GM19025 (cell line): ENCODE measurements at regions not wholly inside any gene's neighbourhood (a gene's known extent, or its start where the extent isn't known, plus 50 kb on each side); places are given as distances from the start of the nearest gene placed in this dataset.
"Not testable (repeated sequence)": the region's sequence is repeated elsewhere in the genome, so short reads cannot be mapped to it uniquely, and the experiment has no call there.

Experiments
- ATAC-seq: cut with Tn5 transposase; IDR thresholded peaks from one replicate; pipeline ENCODE4 v1.9.1; 2021; ENCODE audit warnings: mild to moderate bottlenecking, low read depth, moderate library complexity; ENCODE audit not compliant: unreplicated experiment

DNA sequence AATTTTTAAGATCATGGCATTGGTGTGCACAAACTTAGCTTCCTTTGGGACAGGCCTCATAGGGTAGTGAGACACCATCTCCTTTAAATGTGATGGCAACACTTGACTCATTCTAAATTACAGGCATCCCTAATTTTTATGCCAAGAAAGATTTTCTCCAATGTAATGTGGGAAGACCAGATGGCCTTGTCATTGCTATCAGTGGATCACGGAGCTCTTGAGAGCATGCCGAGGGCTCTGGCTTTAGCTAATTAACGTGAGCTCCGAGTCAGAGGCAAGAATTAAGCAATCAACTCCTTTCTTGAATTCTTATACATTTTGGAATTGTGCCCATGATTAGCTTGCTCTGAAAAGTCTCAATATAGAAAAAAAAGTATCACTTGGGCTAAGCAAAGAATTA is 215.8 kb downstream of the LRRC70 start:
- ATAC-seq = no peak

GRCh38 chr5:62791059-62791458 is 212.4 kb downstream of the LRRC70 start:
- no peak for ATAC-seq

- ATAC-seq = no peak
Observed at GRCh38 chr5:62790348-62790747, 211.7 kb downstream of the LRRC70 start.

DNA sequence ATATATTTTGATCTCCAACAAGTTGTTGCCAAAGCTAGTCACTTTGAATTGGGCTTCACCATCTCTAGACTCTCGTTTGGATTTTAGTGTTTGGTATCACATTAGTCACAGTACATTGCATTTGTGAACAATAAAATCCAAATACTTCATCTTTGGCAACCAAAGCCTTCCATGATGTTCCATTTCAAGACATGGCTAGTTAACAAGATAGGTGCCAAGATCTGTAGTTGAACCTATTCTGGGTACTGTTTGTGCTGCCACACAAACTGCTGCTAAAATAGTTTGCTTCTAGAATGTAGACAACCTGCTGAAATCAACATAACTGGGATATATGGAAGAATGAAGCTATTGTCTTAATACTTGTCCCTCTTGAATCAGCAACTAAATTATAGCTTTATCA is 207.5 kb downstream of the LRRC70 start:
- ATAC-seq = no peak

- no peak for ATAC-seq
Observed at GRCh38 chr5:62785588-62785987, 207.0 kb downstream of the LRRC70 start.

DNA sequence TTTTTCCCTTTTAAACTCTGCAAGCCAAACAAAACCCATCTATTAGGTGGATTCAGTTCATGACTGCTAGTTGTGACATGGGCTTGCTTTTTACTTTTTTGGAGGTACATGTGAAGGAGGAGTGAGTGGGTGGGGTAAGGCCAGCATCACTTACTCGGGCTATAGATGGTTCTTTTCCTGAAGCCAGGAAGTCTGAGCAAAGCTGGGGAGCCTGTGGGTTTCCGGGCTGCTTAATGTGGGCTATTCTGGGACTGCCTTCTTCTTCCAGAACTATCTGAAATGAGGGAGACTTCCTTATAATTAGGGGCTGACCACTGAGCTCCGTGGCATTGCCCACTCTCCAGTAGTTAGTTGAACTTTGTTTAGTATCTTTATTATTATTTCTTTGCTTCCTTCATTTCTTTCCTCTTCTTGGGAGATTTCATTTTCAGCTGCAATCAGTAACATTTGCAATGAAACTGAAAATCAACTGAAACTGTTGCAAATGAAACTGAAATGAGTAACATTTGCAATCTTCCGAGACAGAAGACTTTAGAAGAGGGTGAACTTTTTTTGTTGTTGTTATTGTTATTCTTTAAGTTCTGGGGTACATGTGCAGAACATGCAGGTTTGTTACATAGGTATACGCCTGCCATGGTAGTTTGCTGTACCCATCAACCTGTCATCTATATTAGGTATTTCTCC is 204.9 kb downstream of the LRRC70 start:
- ATAC-seq = no peak

GRCh38 chr5:62780888-62781287 is 202.3 kb downstream of the LRRC70 start:
- ATAC-seq = no peak

DNA sequence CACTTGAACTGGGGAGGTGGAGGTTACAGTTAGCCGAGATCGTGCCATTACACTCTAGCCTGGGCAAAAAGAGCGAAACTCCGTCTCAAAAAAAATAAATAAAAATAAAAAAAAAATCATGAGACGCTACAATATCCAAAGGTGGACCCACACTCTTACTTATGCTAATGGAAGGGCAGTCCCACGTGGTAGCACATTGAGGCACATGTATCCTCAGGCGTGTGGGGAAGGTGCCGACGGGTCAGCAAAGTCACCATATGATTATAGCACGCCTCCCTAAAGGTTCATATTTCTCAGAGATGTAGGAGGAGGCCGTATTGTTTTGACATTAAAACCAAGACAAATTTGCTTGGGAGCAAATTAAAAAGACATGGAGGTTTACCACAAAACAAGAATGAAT is 201.6 kb downstream of the LRRC70 start:
- no peak for ATAC-seq

DNA sequence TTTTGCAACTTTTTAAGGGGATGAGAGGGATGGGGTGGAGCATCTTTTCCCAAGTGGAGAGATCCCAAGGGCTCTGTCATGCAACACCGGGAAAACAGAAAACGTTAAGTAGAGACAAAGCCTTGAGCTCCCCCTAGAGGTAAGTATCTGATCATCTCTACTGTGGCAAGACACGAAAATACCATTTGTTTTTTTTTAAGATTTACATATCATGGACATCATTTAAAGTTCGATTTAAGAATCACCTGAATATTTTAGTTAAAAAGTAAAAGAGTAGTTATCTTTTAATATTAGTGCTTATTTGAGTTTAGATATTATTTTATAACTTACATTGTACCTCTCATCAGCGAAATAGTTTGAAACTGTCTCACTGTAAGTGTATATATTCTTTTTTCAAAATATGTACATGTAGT is 200.4 kb downstream of the LRRC70 start:
- ATAC-seq = no peak

DNA sequence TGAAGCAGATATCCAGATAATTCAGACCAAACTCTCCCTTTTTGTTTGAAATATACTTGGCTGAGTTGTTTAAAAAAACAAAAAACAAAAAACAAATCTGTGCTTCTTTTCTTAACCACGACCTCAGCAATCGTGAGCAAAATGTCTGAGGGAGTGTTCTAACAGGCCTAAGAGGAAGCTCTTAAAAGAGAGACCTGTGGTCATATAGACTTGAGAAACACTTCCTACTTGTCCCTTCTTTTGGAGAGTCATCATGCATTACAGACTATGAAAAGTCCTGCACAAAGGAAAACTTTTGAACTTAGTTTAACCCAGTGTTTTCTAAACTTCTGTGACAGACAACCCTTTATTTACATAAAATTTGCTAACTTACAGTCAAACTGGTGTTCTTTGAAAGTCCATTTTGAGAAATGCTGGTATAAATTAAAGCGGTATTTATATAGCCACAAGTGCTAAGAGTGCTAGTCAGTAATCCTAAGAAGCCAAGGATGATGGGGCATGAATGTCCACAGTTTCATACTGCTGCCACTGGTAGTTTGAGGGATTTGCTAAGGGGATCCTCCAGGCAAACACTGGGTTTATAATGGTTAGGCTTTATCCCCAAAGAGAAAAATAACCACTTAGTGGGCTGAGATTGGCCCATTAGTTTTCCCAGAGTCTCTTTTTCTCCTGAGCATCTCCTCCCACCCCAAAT is 199.8 kb downstream of the LRRC70 start:
- no peak for ATAC-seq

- not testable (repeated sequence) for ATAC-seq
Observed at GRCh38 chr5:62777081-62777480, 198.5 kb downstream of the LRRC70 start.

DNA sequence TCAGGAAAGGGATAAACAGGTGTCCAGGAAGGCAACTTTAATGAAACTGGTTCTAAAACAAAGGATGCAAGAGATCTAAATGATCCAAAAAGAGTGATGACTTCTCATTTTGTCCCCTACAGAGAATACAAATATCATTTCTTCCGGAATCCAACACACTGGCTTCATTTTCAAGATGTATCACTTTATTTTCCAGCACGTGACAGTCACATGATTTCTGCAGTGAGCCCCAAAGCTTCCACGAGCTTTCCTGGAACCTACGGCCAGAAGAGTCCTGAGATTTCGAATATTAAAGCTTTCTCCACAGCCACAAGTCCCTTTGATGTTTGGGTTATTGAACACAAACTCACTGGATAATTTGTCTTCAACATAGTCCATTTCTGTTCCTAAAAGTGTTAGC is 198.0 kb downstream of the LRRC70 start:
- ATAC-seq = not testable (repeated sequence)

GRCh38 chr5:62773460-62773859 is 194.8 kb downstream of the LRRC70 start:
- no peak for ATAC-seq

GRCh38 chr5:62771341-62771740 is 192.7 kb downstream of the LRRC70 start:
- ATAC-seq = no peak

DNA sequence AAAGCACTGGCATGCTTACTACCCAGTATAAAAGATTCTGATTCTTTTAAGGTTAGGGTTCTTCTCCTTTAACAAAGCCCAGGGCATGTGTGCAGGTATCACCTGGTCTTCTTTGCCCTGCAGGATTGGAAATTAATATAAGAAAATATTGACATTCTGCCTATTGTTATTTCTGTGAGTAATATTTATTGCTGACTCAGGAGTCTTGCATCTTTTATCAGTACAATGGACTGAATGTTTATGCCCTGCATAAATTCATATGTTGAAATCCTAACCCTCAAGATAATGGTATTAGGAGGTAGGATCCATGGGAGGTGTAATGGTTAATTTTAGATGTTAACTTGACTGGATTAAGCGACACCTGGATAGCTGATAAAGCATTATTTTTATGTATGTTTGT is 189.0 kb downstream of the LRRC70 start:
- no peak for ATAC-seq

DNA sequence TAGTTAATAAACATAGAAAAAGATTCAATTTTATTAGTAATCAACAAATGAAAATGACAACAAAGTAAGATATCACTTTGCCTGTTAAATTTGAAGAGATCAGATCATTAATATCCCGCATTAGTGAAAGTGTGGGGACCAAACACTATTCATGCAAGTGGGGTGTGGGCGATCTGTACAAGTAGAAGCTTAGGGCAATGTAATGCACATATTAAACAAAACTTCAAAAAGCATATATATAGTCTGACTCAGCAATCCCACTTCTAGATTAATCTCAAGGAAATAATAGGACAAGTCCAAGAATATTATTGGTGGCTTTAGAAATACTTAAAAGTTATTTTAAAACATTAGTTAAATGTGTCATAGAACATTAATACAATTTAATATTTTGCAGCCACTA is 188.5 kb downstream of the LRRC70 start:
- ATAC-seq = no peak

DNA sequence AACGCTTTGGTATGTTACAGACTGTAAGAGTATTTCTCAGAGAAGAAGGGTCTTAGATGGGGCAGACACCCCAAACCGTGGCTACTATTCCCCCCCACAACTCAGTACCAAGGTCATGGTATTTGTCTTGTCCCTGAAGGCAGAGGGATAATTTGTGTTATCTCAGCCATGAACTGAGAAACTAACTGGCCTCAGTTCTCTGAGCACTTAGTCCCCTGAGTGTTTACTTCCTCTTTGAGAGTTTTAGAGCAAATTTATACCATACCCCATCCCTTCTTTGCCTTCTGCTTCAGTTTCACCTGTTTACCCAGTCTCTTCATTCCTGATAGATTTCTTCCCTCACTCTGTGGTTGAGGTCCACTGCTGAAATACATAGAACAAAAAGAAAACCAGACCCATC is 183.9 kb downstream of the LRRC70 start:
- peak; percentile 51 for ATAC-seq

GRCh38 chr5:62757686-62758085 is 179.1 kb downstream of the LRRC70 start:
- not testable (repeated sequence) for ATAC-seq

- ATAC-seq = not testable (repeated sequence)
Observed at GRCh38 chr5:62752998-62753367, 174.4 kb downstream of the LRRC70 start.

- not testable (repeated sequence) for ATAC-seq
Observed at GRCh38 chr5:62752056-62752997, 173.7 kb downstream of the LRRC70 start.

DNA sequence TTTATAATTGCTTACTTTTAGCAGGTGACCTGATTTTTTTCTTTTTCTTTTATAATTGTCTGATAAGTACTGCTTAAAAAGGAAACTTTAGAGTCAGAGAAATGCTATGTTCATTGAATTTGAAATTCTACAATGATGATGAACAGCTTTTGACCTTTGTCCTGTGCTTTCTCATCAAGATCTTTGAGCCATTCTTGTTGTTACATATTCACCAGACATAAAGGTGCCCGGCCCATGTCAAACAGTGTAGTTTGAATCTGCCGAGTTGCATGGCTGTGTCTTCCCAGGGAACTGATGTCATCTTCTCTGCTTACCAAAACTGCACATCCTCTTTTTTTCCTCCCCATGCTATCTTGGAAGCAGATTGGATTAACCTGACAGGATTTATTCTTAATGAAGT is 163.6 kb downstream of the LRRC70 start:
- no peak for ATAC-seq
